Neuronal stem cell (in vitro differentiated cells): ENCODE measurements at regions not wholly inside any gene's neighbourhood (a gene's known extent, or its start where the extent isn't known, plus 50 kb on each side); places are given as distances from the start of the nearest gene placed in this dataset.
A peak's percentile ranks its signal among the peaks of the same experiment; 100 is the strongest.

Source experiments
- DNase-seq: peaks from one replicate; pipeline ENCODE4 v3.0.0-alpha.2; 2013; ENCODE audit warnings: low spot score
- H2AFZ ChIP-seq: one replicate; pipeline ENCODE4 v1.6.1; 2013; ENCODE audit warnings: mild to moderate bottlenecking, low read length, inconsistent platforms
- H2AK5ac ChIP-seq: 2 replicates; pipeline ENCODE4 v1.6.1; 2013; ENCODE audit warnings: low read depth, mild to moderate bottlenecking, inconsistent platforms, low read length, moderate library complexity, mixed read lengths
- H2BK120ac ChIP-seq: 2 replicates; pipeline ENCODE4 v1.6.1; 2013; ENCODE audit warnings: low read depth, mild to moderate bottlenecking, inconsistent platforms, low read length, moderate library complexity, mixed read lengths
- H2BK12ac ChIP-seq: one replicate; pipeline ENCODE4 v1.6.1; 2013; ENCODE audit warnings: low read length, inconsistent platforms
- H2BK15ac ChIP-seq: 2 replicates; pipeline ENCODE4 v1.6.1; 2013; ENCODE audit warnings: mild to moderate bottlenecking, low read length, inconsistent platforms, mixed read lengths
- H2BK5ac ChIP-seq: one replicate; pipeline ENCODE4 v1.6.1; 2013; ENCODE audit warnings: inconsistent platforms, mild to moderate bottlenecking, low read length, moderate library complexity
- H3K14ac ChIP-seq: one replicate; pipeline ENCODE4 v1.6.1; 2013; ENCODE audit warnings: low read length, inconsistent platforms
- H3K18ac ChIP-seq: 2 replicates; pipeline ENCODE4 v1.6.1; 2013; ENCODE audit warnings: low read length, inconsistent platforms
- H3K23ac ChIP-seq: 2 replicates; pipeline ENCODE4 v1.6.1; 2013; ENCODE audit warnings: low read depth, mild to moderate bottlenecking, mixed read lengths, low read length, inconsistent platforms; ENCODE audit not compliant: poor library complexity
- H3K27ac ChIP-seq: replicated peaks from 3 replicates; pipeline ENCODE4 v1.5.1; 2013; ENCODE audit warnings: low read length, inconsistent platforms
- H3K27me3 ChIP-seq, 3 experiments: 2 replicates each; pipeline ENCODE4 v1.6.1; 2013; ENCODE audit warnings: low read length in 3 of 3, mild to moderate bottlenecking in 2 of 3, inconsistent platforms in 1 of 3, low read depth in 1 of 3, mixed read lengths in 1 of 3, moderate library complexity in 1 of 3; ENCODE audit not compliant: control insufficient read depth in 3 of 3, insufficient read depth in 3 of 3
- H3K36me3 ChIP-seq, 2 donors: replicated peaks in 1 of 2; 2 replicates each; pipeline ENCODE4 v1.6.1; 2013; ENCODE audit warnings: low read length in 2 of 2; ENCODE audit not compliant: control insufficient read depth in 2 of 2, insufficient read depth in 2 of 2
- H3K4ac ChIP-seq: 2 replicates; pipeline ENCODE4 v1.6.1; 2013; ENCODE audit warnings: inconsistent platforms, mild to moderate bottlenecking, low read length, moderate library complexity
- H3K4me1 ChIP-seq, 2 donors: 1 replicate in 1 of 2; 2 replicates in 1 of 2; pipeline ENCODE4 v1.6.1; 2013; ENCODE audit warnings: low read length in 2 of 2, low read depth in 1 of 2; ENCODE audit not compliant: control insufficient read depth in 2 of 2, insufficient read depth in 1 of 2
- H3K4me2 ChIP-seq: one replicate; pipeline ENCODE4 v1.6.1; 2013; ENCODE audit warnings: mild to moderate bottlenecking, low read length, inconsistent platforms; ENCODE audit not compliant: insufficient read depth, poor library complexity, severe bottlenecking
- H3K4me3 ChIP-seq, 2 donors: 2 replicates each; pipeline ENCODE4 v1.5.1; 2013; ENCODE audit warnings: low read length in 2 of 2, mild to moderate bottlenecking in 2 of 2, inconsistent platforms in 1 of 2, moderate library complexity in 1 of 2
- H3K79me1 ChIP-seq: one replicate; pipeline ENCODE4 v1.6.1; 2013; ENCODE audit warnings: low read depth, mild to moderate bottlenecking, inconsistent platforms, low read length, moderate library complexity
- H3K9ac ChIP-seq: one replicate; pipeline ENCODE4 v1.6.1; 2013; ENCODE audit warnings: mild to moderate bottlenecking, low read depth, low read length, inconsistent platforms; ENCODE audit not compliant: poor library complexity
- H3K9me3 ChIP-seq, 2 donors: replicated peaks in 1 of 2; 2 replicates each; pipeline versions ENCODE3 to v1.6.1; 2013; ENCODE audit warnings: low read length in 2 of 2, mild to moderate bottlenecking in 2 of 2, inconsistent platforms in 1 of 2, low read depth in 1 of 2, mixed read lengths in 1 of 2, moderate library complexity in 1 of 2; ENCODE audit not compliant: control insufficient read depth in 2 of 2, insufficient read depth in 1 of 2
- H4K8ac ChIP-seq: one replicate; pipeline ENCODE4 v1.6.1; 2013; ENCODE audit warnings: low read depth, mild to moderate bottlenecking, inconsistent platforms, low read length, moderate library complexity
- H4K91ac ChIP-seq: one replicate; pipeline ENCODE4 v1.6.1; 2013; ENCODE audit warnings: low read length, low read depth, mild to moderate bottlenecking, inconsistent platforms; ENCODE audit not compliant: poor library complexity
- WGBS, 2 donors: extraction: QIAGEN DNeasy Blood & Tissue Kit; methylation state at CpG; one replicate each; pipeline ENCODE4 v1.1.7; 2013; ENCODE audit warnings: missing lambda C conversion rate in 2 of 2, mixed read lengths in 1 of 2; ENCODE audit not compliant: insufficient read length in 2 of 2, insufficient replicate concordance in 1 of 2; ENCODE audit errors: extremely low coverage in 2 of 2; 5-methylcytosine and 5-hydroxymethylcytosine counted together

- Histone ChIP-seq H3K4me1 (peaks cover 0 to 10% of the 10 kb centered on the region in 2 donors), H2BK120ac (no peak overlapping the region), H2BK5ac (no peak overlapping the region), H3K4me2 (no peak overlapping the region), H3K27me3 (no peaks in the 10 kb centered on the region), H3K14ac (no peak overlapping the region), H2AK5ac (no peak overlapping the region), H4K8ac (no peak overlapping the region), H3K79me1 (no peaks in the 10 kb centered on the region), H3K36me3 (no peaks in the 10 kb centered on the region), H3K23ac (no peak overlapping the region), H3K27ac (no peak overlapping the region), H3K18ac (no peak overlapping the region), H3K9ac (no peak overlapping the region), H3K4me3 (no peak overlapping the region), H3K9me3 (no peaks in the 10 kb centered on the region), H2BK12ac (no peak overlapping the region), H2BK15ac (no peak overlapping the region), H3K4ac (no peak overlapping the region), H2AFZ (no peak overlapping the region), H4K91ac (no peak overlapping the region)
- no peak for DNase-seq
- no CpG with 5 or more reads among the region's 4 CpGs for WGBS, 2 donors
Observed at GRCh38 chr2:139465789-139466188, 685.6 kb upstream of the NXPH2 start.

- H3K4me2 ChIP-seq = no peak overlapping the region
- no peak overlapping the region for H3K27ac ChIP-seq
- no peaks in the 10 kb centered on the region for H3K27me3 ChIP-seq
- no peak overlapping the region for H3K14ac ChIP-seq
- H2AK5ac ChIP-seq = no peak overlapping the region
- no peak overlapping the region for H3K23ac ChIP-seq
- no peak overlapping the region for H2BK12ac ChIP-seq
- H4K91ac ChIP-seq = no peak overlapping the region
- no CpG with 5 or more reads among the region's 5 CpGs for WGBS, 2 donors
- H3K36me3 ChIP-seq = no peaks in the 10 kb centered on the region
- H3K4me3 ChIP-seq = no peak overlapping the region
- H3K79me1 ChIP-seq = no peaks in the 10 kb centered on the region
- no peak overlapping the region for H2BK120ac ChIP-seq
- H2AFZ ChIP-seq = no peak overlapping the region
- H2BK5ac ChIP-seq = no peak overlapping the region
- DNase-seq = no peak
- no peak overlapping the region for H3K4ac ChIP-seq
- peaks cover 0 to 2% of the 10 kb centered on the region in 2 donors for H3K4me1 ChIP-seq
- no peak overlapping the region for H4K8ac ChIP-seq
- H3K9ac ChIP-seq = no peak overlapping the region
- no peak overlapping the region for H2BK15ac ChIP-seq
- no peak overlapping the region for H3K18ac ChIP-seq
- no peaks in the 10 kb centered on the region for H3K9me3 ChIP-seq
Observed at GRCh38 chr2:139457873-139458272, 677.7 kb upstream of the NXPH2 start.

- no peak overlapping the region for H3K4me3 ChIP-seq
- H3K4me2 ChIP-seq = no peak overlapping the region
- no peak overlapping the region for H2BK15ac ChIP-seq
- H3K27me3 ChIP-seq = no peaks in the 10 kb centered on the region
- H2BK120ac ChIP-seq = no peak overlapping the region
- H3K23ac ChIP-seq = no peak overlapping the region
- no peak overlapping the region for H3K14ac ChIP-seq
- H3K9ac ChIP-seq = no peak overlapping the region
- H2BK12ac ChIP-seq = no peak overlapping the region
- DNase-seq = no peak
- no peak overlapping the region for H2AK5ac ChIP-seq
- H3K36me3 ChIP-seq = no peaks in the 10 kb centered on the region
- no peaks in the 10 kb centered on the region for H3K79me1 ChIP-seq
- H2AFZ ChIP-seq = no peak overlapping the region
- H3K4me1 ChIP-seq = no peaks in the 10 kb centered on the region
- H3K9me3 ChIP-seq = no peaks in the 10 kb centered on the region
- no peak overlapping the region for H2BK5ac ChIP-seq
- no peak overlapping the region for H4K91ac ChIP-seq
- no peak overlapping the region for H3K4ac ChIP-seq
- WGBS, 2 donors = no CpG with 5 or more reads among the region's 1 CpG
- H4K8ac ChIP-seq = no peak overlapping the region
- no peak overlapping the region for H3K27ac ChIP-seq
- H3K18ac ChIP-seq = no peak overlapping the region
Observed at GRCh38 chr2:139454251-139454650, 674.1 kb upstream of the NXPH2 start.

- Histone ChIP-seq H4K8ac (no peak overlapping the region), H3K36me3 (no peaks in the 10 kb centered on the region), H3K23ac (no peak overlapping the region), H2AK5ac (no peak overlapping the region), H3K14ac (no peak overlapping the region), H3K27me3 (no peaks in the 10 kb centered on the region), H2AFZ (peak overlapping the region; percentile 75), H2BK12ac (no peak overlapping the region), H2BK5ac (no peak overlapping the region), H3K79me1 (no peaks in the 10 kb centered on the region), H3K4me3 (no peak overlapping the region), H2BK120ac (no peak overlapping the region), H2BK15ac (no peak overlapping the region), H3K4ac (no peak overlapping the region), H4K91ac (no peak overlapping the region), H3K9ac (no peak overlapping the region), H3K9me3 (no peaks in the 10 kb centered on the region), H3K18ac (no peak overlapping the region), H3K4me1 (peaks cover 2 to 9% of the 10 kb centered on the region in 2 donors), H3K27ac (no peak overlapping the region), H3K4me2 (no peak overlapping the region)
- DNase-seq = no peak
Observed at GRCh38 chr2:139439100-139439499, 658.9 kb upstream of the NXPH2 start.
